IMR-90 (cell line): ENCODE measurements at regions not wholly inside any gene's neighbourhood (a gene's known extent, or its start where the extent isn't known, plus 50 kb on each side); places are given as distances from the start of the nearest gene placed in this dataset.

ENCODE experiments used
- CTCF ChIP-seq: conservative IDR thresholded peaks from 2 replicates; pipeline ENCODE4 v1.5.1; 2012; ENCODE audit warnings: mild to moderate bottlenecking, low read depth, low read length, improper control_type of control experiment
- POLR2A ChIP-seq: IDR thresholded peaks from 2 replicates; pipeline ENCODE4 v1.6.1; 2012; ENCODE audit warnings: mild to moderate bottlenecking, low read depth, low read length
- RAD21 ChIP-seq: IDR thresholded peaks from 2 replicates; pipeline ENCODE4 v1.6.1; 2012; ENCODE audit warnings: low read length, improper control_type of control experiment
- RCOR1 ChIP-seq: IDR thresholded peaks from 2 replicates; pipeline ENCODE4 v1.6.1; 2012; ENCODE audit warnings: mild to moderate bottlenecking, low read length, improper control_type of control experiment; ENCODE audit not compliant: insufficient replicate concordance

GRCh38 chr2:142189501-142189900 is 58.7 kb upstream of the LRP1B start:
- TF ChIP-seq CTCF: no peak
- TF ChIP-seq RCOR1: no peak
- TF ChIP-seq RAD21: no peak
- TF ChIP-seq POLR2A: no peak
